ENCODE measurements at regions not wholly inside any gene's neighbourhood (a gene's known extent, or its start where the extent isn't known, plus 50 kb on each side); places are given as distances from the start of the nearest gene placed in this dataset.

DNA sequence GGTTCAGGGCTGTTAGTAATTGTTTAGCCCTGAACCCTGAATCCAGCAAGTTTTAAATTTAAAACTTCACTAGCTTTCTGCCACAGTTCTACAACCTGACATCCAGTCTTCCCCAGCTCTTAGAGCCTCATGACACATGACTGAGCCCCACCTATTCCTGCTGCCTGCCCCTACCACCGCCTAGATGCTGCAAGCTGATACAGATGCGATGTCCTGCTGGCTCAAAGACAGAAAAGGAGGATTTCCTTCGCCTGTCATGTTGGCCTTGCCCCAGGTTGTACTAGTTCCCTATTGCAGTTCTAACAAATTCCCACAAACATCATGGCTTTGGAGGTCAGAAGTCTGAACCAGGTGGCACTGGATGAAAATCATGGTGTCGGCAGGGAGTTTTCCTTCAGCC is 510.6 kb upstream of the PPP2R3A start:
- no peak for ATAC-seq
- intact Hi-C loops (cut with DNase I, micrococcal nuclease), result no loop called here
- DNase-seq, result no peak

DNA sequence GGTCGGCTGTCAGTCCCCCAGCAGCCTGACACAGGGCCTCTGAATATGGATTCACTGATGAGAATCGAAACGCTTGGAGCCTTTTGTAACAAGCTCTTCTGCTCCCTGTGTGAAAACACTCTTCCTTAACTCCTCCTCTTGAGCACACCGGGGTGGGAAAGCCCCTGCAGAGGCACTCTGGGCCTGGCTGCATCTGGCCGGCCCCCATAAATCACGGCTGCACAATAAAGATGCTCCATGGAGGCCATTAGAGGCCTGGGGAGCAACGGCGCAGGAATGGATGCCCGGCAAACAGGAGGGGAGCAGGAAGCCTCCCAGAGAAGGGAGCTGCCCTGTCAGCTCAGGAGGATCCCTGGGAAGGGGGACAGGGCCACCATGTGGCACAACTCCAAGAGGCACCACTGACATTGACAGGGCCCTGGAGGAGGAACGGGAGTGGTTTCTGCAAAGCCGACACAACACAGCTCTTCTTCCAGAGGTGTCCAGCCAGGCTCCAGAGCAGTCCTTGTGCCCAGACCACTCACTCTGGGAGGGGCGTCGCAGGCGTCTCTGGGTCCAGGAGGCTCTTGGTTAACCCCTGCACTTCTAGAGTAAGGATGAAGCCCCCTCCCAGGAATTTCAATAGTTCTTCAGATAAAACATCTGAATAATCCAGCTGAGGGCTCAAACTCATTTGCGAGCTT is 509.3 kb upstream of the PPP2R3A start:
- ATAC-seq, result no peak
- DNase-seq, result no peak
- intact Hi-C loops (cut with DNase I, micrococcal nuclease), result no loop called here

DNA sequence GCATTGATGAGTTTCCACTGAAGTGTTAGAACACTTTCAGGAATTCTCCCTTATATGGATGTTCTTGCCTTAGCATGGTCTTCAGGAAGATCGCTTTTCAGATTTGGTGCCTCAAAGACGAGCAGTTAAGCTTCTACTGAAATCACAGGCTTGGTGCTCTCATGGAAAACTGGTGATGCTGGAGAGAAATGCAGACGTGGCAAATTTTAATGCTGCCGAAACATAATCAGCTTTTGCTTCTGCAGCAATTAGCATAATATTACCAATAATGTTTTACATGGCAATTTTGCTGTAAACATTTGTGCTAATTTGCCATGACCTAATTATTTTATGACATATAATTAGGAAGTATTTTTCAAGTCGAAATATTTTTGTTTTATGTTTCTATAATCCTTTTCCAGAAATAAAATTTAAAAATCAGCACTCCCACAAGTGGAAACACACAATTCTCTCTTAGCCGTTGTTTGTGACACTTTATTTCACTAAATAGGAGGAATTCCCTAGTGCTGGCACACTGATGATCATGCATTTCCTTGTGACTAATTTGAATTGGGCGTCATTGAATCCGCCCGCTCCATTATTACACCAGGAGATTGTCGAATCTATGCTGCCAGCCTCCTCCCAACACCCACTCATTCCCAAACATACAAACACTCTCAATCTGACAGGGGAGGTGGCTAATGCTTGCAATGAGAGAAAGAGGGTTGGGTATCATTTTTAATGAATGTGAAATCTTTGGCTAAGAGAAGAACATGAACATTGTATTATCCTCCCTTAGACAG is 506.8 kb upstream of the PPP2R3A start:
- intact Hi-C loops (cut with DNase I, micrococcal nuclease), result no loop called here
- no peak for ATAC-seq
- no peak for DNase-seq

DNA sequence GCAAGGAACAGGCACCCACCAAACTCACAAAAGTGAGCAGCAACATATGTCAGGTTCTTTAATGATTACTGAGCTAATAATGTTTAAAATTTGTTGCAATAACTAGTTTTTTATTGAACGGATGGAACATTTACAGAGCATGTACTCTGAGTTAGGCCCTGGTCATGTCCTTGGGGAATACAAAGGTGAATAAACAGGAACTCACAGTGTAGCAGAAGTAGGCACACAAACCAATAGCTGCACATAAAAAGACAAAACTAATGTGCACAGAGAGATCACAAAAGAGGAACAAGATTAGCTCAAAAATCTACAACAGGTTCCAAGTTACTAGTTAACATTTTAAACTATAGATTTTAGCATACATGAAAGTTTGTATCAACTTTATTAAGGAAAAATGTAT is 505.3 kb upstream of the PPP2R3A start:
- no peak for ATAC-seq
- intact Hi-C loops (cut with DNase I, micrococcal nuclease), result no loop called here
- no peak for DNase-seq

DNA sequence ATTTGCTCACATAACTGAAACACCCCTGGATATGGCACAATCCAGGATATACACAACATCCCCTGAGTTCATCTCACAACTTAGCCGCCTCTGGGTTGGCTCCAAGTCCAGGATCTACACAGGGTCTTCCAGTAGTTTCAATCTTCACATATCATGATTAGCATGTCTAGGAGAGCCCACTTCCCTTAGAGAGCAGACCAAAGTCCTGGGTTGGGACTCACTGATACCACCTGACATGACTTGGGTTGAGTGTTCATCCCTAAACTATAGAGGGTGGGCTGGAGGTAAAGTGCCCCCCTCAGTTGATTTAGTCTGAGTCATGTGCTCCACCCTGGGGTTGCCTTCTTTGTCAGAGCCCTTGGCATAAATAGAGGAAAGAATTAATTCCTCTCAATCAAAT is 493.6 kb upstream of the PPP2R3A start:
- intact Hi-C loops (cut with DNase I, micrococcal nuclease), result no loop called here
- ATAC-seq, result no peak

DNA sequence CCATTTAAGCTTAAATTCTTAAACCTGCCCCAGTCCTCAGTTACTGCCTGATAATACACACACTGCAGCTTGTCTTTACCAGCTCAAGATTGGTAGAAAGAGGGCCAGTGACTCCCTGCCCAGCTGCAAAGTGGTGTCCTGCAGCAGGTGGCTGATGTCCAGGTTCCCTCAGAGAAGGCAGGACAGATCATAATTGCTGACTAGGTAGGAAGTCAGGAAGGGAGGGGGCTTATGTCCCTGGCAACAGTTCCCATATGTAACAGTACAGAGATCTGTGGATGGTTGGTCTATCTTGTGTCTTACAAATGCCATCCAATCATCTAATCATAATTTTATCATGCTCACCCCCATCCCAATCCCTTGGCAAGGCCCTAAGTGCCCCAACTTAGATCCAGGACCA is 492.1 kb upstream of the PPP2R3A start:
- DNase-seq, result no peak

More for the DNA sequence above, 493.6 kb upstream of the PPP2R3A start:
- no peak for DNase-seq

DNA sequence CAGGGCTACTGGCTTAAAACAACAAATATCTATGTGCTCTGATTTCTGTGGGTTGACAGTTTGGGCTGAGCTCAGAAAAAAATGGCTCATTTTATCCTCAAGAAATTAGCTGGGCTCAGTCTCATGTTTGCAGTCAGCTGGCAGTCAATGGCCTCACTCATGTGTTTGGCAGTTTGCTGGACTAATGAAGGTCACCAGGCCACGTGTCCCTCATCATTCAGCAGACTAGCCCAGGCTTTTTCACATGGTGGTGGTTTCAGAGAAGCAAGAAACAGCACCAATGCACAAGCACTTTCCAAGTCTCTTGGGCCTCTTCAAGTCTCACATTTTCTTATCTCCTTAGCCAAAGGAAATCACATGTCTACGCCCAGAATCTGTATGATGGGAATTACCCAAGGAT is 478.3 kb upstream of the PPP2R3A start:
- intact Hi-C loops (cut with DNase I, micrococcal nuclease), result no loop called here
- no peak for ATAC-seq
- no peak for DNase-seq

More for the DNA sequence above, 492.1 kb upstream of the PPP2R3A start:
- ATAC-seq, result no peak
- intact Hi-C loops (cut with DNase I, micrococcal nuclease), result no loop called here

DNA sequence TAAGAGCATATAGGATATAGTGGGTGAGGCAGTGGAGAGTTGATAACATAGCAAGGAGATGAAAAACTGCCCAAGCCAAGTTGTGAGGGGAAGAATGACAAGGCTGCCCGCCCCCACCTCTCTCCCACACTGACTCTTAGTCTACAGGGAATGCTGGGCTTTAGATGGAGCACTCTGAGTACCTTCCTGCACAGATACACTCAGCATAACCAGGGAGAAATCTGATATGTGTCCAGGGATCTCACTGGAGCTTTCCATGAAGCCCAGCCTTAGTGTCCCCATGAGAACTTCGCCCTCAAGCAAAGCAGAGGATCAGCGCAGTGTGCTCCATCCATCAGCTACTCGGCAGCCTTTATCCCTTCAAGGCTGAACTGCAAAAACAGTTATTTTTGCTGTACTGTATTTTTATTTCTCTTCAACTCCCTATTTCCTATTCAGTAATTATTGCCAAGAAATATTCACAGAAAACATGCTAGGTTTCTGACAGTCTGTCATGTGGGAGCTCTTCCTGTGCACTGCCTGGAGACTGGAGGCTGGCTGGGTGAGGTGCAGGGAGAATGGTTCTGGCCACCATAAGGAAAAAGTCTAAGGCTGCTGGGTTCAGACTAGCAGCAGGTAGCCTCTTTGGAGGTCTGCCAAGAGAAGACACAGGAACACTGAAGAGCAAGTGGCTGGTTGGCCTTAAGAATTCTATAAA is 475.2 kb upstream of the PPP2R3A start:
- ATAC-seq (no peak), DNase-seq (no peak)
- intact Hi-C loops (cut with DNase I, micrococcal nuclease), result no loop called here

DNA sequence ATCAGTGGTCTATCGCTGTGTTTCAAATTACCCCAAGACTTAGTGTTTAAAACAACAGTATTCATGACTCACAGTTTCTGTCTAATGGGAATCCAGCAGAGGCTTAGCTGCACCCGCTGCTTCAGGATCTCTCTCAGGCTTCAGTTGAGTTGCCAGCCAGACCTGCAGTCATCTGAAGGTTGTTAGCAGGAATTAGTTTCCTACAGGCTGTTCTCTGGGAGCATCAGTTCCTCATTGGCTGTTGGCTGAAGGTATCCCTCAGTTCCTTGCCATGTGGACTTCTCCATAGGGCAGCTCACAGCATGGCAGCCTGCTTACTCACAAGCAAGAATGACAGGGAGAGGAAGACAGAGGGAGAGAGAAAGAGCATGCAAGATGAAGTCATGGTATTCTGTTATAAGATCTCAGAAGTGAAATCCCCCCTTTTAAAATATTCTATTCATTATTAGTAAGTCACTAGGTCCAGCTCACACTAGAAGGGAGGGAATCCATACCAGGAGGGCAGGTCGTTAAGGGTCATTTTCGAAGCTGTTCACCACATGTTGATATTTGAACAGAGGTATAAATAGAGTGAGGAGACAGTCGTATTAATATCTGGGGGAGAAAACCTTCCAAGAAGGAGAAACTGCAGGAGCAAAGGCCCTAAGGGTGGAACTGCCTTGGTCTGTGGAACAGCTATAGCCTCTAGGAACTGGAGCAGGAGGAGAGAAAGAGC is 473.9 kb upstream of the PPP2R3A start:
- ATAC-seq (no peak), DNase-seq (no peak)
- intact Hi-C loops (cut with DNase I, micrococcal nuclease), result no loop called here

DNA sequence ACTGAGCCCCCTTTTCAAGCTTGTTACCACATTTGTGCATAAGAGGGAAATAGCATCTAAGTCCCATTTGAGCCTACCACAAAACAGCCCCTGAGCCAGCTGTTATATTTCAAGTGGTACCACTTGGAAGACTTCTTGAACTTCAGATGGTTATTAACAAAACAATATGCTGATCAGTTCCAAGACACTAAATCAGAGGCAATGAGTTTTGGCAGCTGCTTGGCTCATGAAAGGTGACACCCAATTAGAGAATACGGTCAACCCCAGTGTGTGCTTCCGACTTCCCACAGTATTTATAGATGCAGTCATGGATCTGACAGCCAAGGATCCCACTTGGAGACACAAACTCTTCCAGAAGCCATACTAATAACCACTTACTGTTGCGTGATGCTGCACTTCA is 469.6 kb upstream of the PPP2R3A start:
- intact Hi-C loops (cut with DNase I, micrococcal nuclease), result no loop called here
- no peak for ATAC-seq
- DNase-seq, result no peak

DNA sequence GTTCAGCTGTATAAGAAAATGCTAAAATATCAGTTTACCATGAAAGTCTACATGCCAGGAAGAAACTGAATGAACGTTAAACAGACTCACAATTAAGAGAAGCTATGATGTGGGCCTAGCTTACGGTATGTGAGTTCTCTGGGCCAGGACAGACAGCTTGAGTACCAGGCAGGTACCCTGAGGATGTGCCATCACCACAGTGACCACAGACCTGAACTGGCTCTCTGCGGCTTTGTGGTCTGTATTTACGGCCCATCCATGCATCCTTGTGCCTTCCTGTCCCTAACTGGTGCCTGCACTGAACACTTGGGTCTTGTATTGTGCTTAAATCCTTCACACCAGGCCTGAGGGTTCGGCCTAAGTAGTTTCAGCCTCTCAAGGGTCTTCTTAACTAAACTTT is 467.5 kb upstream of the PPP2R3A start:
- intact Hi-C loops (cut with DNase I, micrococcal nuclease), result no loop called here
- ATAC-seq, result no peak
- no peak for DNase-seq

DNA sequence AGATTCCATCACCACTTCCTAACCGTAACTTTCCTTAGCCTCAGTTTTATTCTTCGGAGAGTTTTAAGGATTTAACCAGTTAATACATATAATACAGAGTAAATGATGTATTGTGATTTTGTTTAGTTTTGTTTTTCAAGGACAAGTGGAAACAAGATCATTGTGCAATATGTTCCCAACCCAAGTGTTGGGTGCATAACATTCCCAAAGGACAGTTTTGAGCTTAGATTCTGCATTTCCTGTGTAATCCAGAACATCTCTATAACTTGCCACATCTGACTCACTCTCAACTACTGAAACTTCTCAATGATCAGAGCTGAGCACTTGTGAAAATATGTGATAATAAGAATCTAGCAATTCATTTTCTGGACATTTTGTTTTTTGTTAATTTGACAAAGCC is 466.1 kb upstream of the PPP2R3A start:
- ATAC-seq (no peak), DNase-seq (no peak)
- intact Hi-C loops (cut with DNase I, micrococcal nuclease), result no loop called here

DNA sequence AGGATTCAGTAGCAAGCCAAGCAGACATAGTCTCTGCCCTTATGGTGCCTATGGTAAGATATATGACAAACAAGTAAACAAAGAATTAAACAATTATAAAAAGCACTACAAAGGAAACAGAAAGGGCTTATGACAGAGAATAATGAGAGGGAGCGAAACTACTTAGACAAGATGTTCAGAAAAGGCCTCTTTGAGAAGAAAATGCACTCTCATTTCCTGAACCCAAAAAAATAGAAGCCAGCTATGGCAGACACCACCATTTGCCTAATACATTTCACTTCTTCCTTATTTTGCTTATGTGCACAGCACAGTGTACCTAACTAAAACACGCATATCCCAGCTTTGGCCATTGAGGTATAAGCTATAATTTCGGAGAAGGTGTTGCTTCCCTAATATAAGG is 465.5 kb upstream of the PPP2R3A start:
- ATAC-seq, result no peak
- intact Hi-C loops (cut with DNase I, micrococcal nuclease), result loop anchor here in 1 of 2 donors (10.0 kb wide), 1 partner anchor 705 kb away; the partner anchor contains the start of gene EPHB1
- no peak for DNase-seq

DNA sequence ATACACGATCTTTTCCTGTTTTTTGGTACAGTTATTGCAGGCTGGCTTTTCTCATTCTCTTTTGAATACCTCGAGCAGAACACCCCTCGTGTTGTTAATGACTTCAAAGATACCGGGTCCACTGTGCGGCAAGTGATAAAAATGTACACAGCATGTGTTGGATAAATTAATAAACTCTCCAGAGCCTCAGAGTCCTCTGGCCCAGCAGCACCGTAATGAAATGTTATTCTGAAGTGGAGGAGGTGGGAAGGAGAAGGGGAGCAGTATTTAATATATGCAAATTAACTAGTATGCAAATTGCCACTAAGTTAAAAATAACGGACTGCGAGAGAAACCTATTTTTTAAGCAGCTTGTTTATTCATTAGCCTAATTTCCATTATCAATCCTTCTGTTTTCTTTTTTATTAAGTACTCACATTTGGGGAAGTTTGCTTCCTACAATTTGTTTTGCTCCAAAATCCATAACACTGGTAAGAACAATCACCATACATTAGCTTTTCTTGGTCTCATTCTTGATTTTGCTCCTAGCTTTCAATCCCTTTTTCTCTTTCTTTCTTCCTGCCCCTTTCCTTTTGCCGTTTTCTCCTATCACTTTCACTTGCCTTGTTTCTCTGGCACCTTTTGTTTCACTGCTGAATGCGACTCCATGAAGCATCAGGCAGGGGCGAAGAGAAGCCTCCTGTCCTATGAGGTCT is 462.3 kb upstream of the PPP2R3A start:
- ATAC-seq (no peak), DNase-seq (no peak)
- intact Hi-C loops (cut with DNase I, micrococcal nuclease), result loop anchor here in 1 of 2 donors (10.0 kb wide), 1 partner anchor 708 kb away; the partner anchor contains the start of gene EPHB1

DNA sequence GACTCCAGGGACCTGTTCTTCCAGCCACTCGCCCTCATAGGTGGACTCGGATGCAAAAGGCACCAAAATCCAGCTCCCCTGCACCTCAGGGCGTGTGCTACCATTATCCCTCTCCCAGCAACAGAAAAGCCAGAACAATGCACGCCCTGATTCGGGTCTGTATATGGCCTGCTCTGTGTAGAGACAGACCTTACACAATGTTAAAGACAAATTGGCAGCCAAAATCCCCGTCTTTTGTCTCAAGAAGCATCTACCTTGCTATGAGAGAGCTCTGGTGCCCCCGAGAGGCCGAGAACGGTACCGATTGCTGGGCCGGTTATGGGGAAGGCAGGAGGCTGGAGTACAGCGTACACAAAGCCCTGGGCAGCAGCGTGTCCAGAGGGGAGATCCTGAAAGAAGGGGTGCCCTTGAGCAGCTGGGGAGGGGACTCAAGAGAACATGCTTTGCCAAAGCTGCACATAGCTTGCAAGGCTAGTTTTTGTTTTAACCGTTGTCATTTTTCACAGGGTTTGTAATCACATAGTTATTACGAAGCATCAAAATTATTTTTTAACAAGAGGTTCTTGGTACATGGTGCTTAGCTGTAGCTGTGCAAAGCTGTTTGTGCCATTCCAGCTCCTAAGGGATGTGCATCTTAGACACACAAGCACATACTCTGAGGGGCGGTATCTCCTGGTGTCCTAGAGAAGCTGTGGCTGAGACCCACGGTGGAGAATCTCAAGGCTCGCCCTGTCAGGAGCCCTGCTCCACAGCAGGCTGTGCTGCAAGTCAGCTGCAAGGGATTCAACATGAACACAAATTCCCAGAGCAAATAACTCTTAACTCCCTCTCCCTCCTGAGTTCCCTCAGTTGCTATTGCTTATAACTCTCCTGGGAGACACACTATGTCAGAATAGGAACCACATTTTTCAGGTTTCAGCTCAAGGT is 461.5 kb upstream of the PPP2R3A start:
- ATAC-seq, result peak; percentile 64
- DNase-seq, result peak; percentile 28 to 60
- intact Hi-C loops (cut with DNase I, micrococcal nuclease), result loop anchor here in 1 of 2 donors (10.0 kb wide), 1 partner anchor 709 kb away; the partner anchor contains the start of gene EPHB1

DNA sequence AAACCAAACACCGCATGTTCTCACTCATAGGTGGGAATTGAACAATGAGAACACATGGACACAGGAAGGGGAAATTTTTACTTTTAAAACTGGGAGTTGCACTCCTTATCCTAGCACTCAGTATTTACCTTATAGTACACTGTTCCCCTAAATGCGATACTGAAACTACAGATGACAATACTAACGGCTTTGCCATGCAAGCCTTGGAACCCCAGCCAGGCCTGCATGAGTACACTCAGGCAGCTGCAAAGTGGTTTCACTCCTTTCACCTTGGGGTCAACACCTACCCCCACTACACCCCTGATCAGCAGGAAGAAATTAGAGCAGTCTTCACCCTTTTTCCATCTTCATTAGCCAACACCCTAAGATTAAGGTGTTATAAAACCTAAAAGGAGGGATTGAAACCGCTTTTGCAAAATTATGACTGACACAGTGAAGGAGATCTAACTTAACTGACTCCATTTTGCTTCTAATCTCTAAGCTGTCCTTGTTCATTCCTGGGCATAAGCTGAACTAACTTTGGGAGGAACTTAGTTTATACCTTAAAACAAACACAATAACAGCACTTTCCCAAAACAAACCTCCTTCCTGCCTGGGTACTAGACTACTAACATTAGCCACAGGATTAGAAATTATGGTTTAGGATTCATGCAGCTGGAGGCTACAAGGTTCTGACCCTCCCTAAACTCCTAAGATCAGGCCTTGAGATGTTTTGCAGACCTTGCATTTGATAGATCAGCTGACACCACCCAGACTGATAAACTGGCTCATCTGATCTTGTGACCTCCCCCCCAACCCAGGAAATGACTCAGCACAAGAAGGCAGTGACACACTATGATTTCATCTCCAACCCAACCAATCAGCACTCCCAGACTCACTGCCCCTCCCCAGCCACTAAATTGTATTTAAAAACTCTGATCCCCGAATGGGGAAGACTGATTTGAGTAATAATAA is 452.1 kb upstream of the PPP2R3A start:
- DNase-seq (no peak), ATAC-seq (no peak)
- intact Hi-C loops (cut with DNase I, micrococcal nuclease), result no loop called here

DNA sequence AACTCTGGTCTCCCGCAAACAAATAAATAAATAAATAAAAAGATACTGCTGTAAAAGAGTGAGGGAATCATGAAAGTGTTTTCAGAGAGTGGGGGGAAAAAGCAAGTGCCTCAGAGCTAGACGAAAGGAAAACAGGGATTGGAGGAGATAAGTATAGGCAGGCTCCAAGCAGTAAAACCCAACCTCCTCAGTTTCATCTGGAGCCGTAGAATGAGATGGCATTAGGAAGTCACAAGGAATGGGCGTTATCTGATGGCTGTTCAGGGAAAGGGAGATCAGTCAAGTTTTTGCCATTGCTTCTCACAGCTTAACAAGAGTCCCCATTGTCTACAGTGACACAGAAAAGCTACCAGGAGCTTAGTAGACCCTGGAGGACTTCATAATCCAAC is 451.5 kb upstream of the PPP2R3A start:
- no peak for DNase-seq
- intact Hi-C loops (cut with DNase I, micrococcal nuclease), result no loop called here

More for the DNA sequence above, 451.5 kb upstream of the PPP2R3A start:
- ATAC-seq, result no peak
